HuH-7.5 (cell line): ENCODE measurements at regions not wholly inside any gene's neighbourhood (a gene's known extent, or its start where the extent isn't known, plus 50 kb on each side); places are given as distances from the start of the nearest gene placed in this dataset.

Source experiments
- DNase-seq: peaks from one replicate; pipeline ENCODE4 v3.0.0; 2011; ENCODE audit warnings: low spot score

DNA sequence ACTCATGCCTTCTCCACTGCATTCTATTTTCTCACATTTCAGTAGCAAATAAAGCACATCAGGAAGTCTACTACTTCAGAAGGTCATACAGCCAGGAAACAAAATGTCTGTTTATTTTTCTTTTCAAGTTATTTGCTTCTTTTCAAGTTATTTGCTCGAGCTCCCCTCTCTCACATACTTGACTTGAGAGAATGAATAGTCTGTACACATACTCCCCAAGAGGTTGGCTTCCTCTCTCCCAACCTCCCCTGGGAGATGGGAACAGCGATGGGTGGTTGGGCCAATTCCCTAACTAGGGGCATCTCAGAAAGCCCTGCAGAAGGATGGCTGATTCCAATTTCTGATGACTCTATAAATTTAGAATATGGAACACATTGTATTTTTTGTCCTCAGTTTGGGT, 64.7 kb upstream of the PTPN13 start:
- no peak for DNase-seq

DNA sequence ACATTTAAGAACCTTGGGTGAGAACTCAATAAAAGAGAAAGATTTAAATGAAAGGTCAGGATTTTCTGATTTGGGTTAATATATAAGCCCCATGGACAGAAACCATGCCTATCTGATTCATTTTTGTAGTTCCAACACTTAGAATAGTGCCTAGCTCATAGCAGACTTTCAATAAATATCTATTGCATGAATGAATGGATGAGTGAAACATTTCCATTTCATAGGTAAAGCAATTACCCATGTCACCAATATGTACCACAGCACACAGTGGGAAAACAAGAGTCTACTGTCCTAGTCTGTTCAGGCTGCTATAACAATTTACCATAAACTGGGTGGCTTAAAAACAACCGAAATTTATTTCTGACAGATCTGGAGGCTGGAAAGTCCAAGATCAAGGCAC, 63.9 kb upstream of the PTPN13 start:
- DNase-seq = no peak

DNA sequence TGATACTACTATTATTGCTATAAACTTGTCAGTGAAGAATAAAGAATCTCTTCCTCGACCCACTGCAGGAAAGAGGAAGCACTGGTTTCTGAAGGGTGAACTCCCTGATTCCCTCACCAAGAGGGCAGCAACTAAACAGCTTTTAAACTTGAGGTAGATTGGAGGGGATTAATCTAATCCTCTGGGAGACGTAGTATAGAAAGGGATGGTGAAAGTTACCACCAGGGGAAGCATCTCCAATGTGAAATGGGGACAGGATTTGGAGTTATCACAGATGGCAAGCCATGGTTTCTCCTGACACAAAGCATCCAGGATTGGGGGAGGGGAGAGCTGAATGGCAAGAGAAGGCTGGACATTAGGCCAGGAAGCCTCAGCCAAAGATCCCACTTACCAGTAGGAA, 62.7 kb upstream of the PTPN13 start:
- no peak for DNase-seq

DNA sequence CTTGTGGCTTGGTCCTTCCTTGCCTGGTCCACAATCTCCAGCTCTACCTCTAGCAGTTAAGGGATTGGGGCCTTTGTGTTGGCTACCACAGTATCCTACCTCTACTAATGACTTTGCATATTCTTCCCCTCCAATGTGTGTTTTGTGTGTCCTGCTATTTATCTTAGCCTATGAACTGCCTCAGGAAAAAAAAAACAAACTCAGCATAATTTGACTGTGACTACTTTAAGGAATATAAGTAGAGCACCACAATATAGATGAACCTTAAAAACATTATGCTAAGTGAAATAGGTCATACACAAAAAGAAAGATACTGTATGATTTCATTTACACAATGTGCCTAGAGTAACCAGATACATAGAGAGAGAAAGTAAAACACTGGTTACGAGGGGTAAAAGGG, 61.3 kb upstream of the PTPN13 start:
- DNase-seq = no peak

DNA sequence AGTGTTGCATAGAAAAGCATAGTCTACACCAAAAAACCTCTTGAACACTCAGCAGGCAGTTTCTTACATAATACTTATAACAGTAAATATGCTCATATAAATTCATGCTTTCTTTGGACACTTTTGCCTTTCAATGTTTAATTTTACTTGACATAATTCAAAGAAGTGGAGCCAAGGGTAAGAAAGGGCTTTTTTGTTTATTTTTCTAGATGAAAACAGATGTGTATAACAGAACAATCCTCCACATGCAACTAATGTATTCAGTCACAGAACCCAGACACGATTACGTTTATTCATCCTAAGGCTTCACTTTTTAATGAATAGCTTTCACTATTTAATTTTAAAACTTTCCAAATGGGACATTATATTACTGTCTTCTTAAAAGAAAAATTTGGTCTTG, 58.0 kb upstream of the PTPN13 start:
- no peak for DNase-seq

DNA sequence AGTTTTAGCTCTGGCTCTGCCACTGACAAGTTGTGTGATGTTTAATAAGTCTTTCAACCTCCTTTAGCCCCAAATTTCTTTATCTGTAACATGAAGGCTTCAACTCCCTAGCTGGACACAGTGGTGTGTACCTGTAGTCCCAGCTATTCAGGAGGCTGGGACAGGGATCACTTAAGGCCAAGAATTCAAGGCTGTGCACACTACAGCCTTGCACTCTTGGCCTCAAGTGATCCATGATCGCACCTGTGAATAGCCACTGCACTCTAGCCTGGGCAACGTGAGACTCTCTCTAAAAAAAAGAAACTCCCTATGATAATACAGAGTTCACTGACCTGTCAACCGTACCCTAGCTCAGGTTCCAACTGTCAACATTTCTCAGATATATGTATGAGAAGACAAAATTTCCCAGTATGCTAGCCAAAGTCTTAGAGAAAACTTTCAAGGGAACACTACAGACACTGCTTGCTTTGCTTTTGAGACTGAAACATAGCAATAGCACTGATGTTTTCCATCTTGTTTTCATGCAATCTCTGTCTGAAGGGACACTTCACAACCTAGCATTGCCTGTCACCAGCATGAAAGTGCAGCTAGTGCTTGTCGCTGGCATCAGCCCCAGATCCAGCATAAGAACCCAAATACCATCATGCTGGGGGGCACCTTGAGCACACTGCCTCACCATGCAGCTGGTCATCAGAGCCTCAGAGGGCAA, 51.6 kb upstream of the PTPN13 start:
- no peak for DNase-seq

DNA sequence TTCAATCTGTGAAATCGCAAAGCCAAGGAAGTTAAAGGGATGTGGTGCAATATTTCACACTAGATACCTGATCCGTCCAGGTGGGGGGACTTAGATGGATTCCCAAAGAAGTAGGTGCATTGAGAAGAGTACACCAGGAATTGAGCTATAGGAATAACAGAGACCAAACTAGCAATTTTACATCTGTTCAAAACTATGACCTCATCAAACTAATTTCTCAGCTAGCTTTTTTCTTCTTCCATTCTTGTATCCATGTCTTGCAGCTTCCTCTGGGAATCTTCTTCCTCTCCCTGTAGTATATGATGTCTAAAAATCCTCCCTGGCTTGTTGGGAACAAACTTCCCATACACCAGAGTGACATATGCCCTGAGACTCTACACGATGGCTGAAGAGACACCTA, 51.0 kb upstream of the PTPN13 start:
- DNase-seq = no peak

DNA sequence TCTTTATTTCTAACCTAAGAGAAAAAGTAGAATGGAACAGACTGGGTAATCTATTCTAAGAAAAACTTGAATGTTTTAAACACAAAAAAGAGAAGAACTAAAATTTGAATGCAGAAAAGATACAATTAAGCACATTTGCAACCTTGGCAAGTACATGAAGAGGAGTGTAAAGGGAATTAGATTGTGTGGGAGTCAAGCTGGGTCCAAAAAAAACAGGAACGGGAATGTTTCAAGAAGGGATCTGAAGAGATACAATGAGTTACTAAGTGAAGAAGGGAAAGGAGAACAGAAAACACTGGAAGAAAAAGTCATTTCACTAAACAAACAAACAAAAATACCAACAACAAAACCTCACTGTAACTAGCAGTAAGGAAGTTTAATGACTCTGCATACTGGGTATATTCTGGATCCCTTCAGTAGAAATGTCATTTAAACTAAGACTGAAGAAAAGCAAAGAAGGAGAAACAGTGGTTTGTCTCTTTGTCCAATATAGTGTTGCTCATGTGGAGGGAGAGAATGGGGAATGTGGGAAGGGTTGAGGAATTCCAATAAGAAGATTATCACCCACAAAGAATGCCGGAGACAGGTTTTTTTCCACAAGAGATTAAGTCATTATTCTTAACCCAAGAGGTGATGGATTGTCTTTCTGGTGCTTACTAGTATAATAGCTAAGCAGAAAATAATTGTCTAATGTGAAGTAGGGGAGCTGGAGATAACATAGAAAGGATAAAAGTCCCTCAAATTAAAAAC, 50.4 kb upstream of the PTPN13 start:
- no peak for DNase-seq

DNA sequence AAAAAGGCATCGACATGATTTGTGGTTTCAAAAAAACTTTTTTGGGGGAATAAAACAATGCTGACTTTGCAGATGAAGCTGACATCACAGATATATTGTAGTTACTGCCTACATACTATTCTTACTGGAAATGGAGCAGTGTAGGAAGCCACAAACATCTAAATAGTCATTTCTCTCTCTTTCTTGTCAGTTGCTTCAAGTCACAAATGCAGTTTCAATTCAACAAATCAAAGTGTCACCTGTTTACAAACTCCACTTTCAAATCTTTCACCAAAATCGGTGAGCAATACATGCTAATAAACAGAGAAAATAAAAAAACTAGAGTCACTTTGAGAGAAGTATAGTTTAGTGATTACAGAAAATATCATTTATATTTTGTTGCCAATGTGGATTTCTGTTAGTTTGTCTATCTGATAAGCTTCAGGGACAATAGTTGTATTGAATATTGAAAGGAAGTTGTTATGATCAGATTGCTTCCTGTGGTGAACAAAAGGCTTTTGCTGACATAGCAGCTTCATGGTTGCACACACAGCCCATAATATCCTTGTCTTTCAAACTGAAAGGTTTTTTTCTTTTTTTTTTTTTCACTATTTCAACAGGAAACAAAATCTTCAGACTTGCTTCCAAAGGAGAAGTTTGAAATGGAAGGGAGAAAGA, 49.7 kb upstream of the PTPN13 start:
- no peak for DNase-seq
